ENCODE measurements at regions not wholly inside any gene's neighbourhood (a gene's known extent, or its start where the extent isn't known, plus 50 kb on each side); places are given as distances from the start of the nearest gene placed in this dataset.

- Mint-ChIP-seq H3K9me3 (no peaks in the 10 kb centered on the region), H3K4me1 (ENCODE audit: low read depth) (no peaks in the 10 kb centered on the region), H3K27me3 (ENCODE audit: insufficient read depth) (peaks cover 43% of the 10 kb centered on the region), H3K27ac (no peak overlapping the region), H3K4me3 (no peak overlapping the region), H3K36me3 (ENCODE audit: low read depth) (no peaks in the 10 kb centered on the region)
- no peak for DNase-seq
- no peak for TF ChIP-seq CTCF (IDR thresholded peaks at IDR 0.05)
Observed at GRCh38 chr10:71007516-71007915, 119.2 kb upstream of the PCBD1 start.

DNA sequence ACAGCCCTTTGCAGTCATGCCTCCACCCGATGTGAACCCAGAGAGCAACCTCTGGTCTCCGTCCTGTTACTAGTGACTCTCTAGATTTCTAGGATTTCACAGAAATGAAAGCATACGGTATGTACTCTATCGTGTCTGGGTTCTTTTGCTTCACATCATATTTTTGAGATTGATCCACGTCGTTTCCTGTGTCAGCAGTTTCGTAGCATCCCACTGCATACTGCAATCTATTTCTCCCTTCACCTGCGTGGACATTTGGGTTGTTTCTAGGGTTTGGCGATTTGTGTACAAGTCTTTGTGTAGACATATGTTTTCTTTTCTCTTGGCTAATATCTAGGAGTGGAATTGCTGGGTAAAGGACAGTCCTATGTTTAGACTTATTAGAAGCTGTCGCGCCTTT is 119.8 kb upstream of the PCBD1 start:
- no peak for TF ChIP-seq CTCF (IDR thresholded peaks at IDR 0.05)
- peaks cover 42% of the 10 kb centered on the region for H3K27me3 Mint-ChIP-seq (ENCODE audit: insufficient read depth)
- no peaks in the 10 kb centered on the region for H3K36me3 Mint-ChIP-seq (ENCODE audit: low read depth)
- H3K4me3 Mint-ChIP-seq = no peak overlapping the region
- no peaks in the 10 kb centered on the region for H3K4me1 Mint-ChIP-seq (ENCODE audit: low read depth)
- no peak overlapping the region for H3K27ac Mint-ChIP-seq
- H3K9me3 Mint-ChIP-seq = no peaks in the 10 kb centered on the region
- no peak for DNase-seq

DNA sequence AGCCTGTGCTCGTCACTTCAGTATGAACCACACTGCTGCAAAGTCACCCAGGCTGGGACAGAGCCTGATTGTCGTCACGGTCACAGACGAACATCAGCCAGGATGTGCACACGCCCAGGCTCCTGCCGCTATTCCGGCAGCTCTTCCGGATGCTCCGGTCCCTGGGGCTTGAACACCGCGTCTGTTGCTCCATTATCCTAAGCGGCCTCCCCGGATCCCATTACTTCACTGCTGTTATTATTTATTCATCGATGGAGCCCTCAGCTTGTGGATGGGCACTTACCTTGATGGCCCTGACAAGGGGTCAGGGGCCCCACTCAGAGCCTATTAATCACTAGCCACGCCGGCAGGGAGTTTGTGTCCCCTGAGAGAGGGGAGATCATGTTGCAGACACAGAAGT is 120.8 kb upstream of the PCBD1 start:
- Mint-ChIP-seq H3K27me3 (ENCODE audit: insufficient read depth) (peaks cover 43% of the 10 kb centered on the region), H3K27ac (no peak overlapping the region), H3K4me1 (ENCODE audit: low read depth) (no peaks in the 10 kb centered on the region), H3K36me3 (ENCODE audit: low read depth) (no peaks in the 10 kb centered on the region), H3K4me3 (no peak overlapping the region), H3K9me3 (no peaks in the 10 kb centered on the region)
- no peak for DNase-seq
- no peak for TF ChIP-seq CTCF (IDR thresholded peaks at IDR 0.05)

DNA sequence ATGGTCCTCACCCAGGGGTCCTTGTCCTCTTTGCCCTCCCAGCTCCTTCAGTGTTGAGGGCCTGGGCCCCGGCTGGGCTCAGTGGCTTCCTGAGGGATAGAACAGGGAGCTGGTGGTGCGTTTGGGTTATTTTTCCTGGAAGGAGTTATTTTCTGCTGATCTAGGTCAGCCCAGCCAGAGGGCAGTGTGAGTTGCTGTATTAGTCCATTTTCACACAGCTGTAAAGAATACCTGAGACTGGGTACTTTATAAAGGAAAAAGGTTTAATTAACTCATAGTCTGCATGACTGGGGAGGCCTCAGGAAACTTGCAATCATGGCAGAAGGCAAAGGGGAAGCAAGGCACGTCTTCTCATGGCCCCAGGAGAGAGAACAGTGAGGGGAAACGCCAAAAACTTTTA is 122.4 kb upstream of the PCBD1 start:
- no peak for TF ChIP-seq CTCF (IDR thresholded peaks at IDR 0.05)
- H3K4me1 Mint-ChIP-seq (ENCODE audit: low read depth) = no peaks in the 10 kb centered on the region
- H3K27ac Mint-ChIP-seq = no peak overlapping the region
- H3K9me3 Mint-ChIP-seq = no peaks in the 10 kb centered on the region
- peaks cover 39% of the 10 kb centered on the region for H3K27me3 Mint-ChIP-seq (ENCODE audit: insufficient read depth)
- DNase-seq = no peak
- H3K4me3 Mint-ChIP-seq = no peak overlapping the region
- H3K36me3 Mint-ChIP-seq (ENCODE audit: low read depth) = no peaks in the 10 kb centered on the region

- Mint-ChIP-seq H3K27ac (no peak overlapping the region), H3K27me3 (ENCODE audit: insufficient read depth) (peaks cover 39% of the 10 kb centered on the region)
Observed at GRCh38 chr10:71011141-71011540, 122.8 kb upstream of the PCBD1 start.

More at GRCh38 chr10:71011141-71011540, 122.8 kb upstream of the PCBD1 start:
- no peaks in the 10 kb centered on the region for H3K36me3 Mint-ChIP-seq (ENCODE audit: low read depth)
- DNase-seq = no peak
- H3K9me3 Mint-ChIP-seq = no peaks in the 10 kb centered on the region
- no peaks in the 10 kb centered on the region for H3K4me1 Mint-ChIP-seq (ENCODE audit: low read depth)
- no peak for TF ChIP-seq CTCF (IDR thresholded peaks at IDR 0.05)
- no peak overlapping the region for H3K4me3 Mint-ChIP-seq

Data from HFFc6 (cell line).